SIG-M5 treated with dmso at 0.1 percent for 504 hours (cell line): ENCODE measurements at regions not wholly inside any gene's neighbourhood (a gene's known extent, or its start where the extent isn't known, plus 50 kb on each side); places are given as distances from the start of the nearest gene placed in this dataset.
"Not testable (repeated sequence)": the region's sequence is repeated elsewhere in the genome, so short reads cannot be mapped to it uniquely, and the experiment has no call there.

Source experiments
- DNase-seq: peaks from one replicate; lab custom pipeline; 2025; ENCODE audit not compliant: unreplicated experiment; lab: John Stamatoyannopoulos, UW

DNA sequence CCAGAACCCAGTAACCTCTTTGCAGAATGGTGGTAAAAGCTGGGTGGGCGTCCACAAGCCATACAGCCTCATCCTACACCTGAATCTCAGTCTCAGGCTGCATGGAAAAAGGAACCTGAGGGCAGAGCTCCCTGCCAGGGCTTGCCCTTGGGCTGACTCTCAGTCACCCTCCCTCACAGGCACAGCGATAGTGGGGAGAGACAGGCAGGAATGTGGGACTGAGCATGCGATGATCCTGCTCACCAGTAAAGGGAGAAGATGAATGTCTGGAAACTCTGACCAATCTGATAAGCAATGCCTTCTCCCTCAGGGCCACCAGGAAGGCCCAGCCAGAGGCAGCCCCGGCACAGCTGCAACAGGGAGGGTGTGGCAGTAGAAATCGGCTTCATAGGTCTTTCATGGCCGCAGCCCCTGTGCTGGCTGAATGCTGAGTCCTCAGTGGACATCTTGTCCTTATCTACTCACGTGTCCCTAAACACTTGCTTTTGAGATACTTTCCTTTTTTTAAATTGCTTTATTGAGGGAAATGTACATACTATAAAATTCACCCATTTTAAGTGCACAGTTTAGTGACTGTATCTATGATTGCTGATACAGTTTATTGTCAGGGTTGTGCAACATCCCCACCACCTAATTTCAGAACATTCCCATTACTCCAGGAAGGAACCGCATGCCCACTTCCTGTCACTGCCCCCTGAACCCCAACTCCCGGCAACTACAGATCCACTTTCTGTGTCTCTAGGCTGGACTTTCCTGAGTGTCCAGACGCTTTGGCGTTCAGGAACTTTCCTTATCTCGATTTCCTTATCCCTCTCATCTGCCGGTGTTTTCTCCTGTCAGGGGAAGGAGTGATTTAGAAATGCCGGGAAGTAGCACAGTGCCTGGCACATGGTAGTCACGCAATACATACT is 258.1 kb downstream of the PCNX1 start:
- DNase-seq = no peak

DNA sequence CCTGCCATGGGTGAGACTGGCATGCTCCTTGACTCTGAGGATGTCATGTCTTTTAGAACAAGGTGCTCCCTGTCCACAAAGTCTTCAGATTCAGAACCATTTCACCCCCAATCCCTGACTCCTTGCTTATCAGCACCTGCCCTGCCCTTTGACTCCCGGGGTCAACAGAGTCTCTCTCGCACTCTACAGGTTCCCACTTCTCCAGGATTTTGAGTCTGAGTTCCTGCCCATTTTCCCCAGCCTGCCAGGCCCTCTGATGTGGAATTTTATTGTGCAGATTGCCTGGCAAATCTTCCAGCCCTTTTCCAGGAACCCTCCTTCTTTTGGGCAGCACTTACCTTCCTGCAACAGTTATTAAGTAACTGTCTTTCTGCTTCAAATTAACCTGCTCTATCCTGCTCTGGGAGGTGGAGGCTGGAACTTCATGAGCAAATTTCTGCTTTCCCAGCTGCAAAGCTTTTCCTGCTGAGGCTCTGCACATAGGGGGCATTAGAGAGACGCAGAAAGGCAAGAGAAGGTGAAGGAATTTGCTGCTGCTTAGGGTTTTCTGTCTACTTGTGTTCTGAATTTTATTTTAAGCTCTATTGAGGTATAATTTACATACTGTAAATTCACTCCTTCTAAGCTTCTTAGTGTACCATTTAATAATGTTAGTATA is 259.1 kb downstream of the PCNX1 start:
- peak; percentile 32 for DNase-seq

DNA sequence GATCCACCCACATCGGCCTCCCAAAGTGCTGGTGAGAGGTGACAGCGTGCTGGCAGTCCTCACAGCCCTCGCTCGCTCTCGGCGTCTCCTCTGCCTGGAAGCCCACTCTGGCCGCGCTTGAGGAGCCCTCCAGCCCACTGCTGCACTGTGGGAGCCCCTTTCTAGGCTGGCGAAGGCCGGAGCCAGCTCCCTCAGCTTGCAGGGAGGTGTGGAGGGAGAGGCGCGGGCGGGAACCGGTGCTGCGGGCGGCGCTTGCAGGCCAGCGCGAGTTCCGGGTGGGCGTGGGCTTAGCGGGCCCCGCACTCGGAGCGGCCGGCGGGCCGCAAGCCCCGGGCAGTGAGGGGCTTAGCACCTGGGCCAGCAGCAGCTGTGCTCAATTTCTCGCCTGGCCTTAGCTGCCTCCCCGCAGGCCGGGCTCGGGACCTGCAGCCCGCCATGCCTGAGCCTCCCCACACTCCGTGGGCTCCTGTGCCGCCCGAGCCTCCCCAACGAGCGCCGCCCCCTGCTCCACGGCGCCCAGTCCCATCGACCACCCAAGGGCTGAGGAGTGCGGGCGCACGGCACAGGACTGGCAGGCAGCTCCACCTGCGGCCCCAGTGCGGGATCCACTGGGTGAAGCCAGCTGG is 260.2 kb downstream of the PCNX1 start:
- DNase-seq = not testable (repeated sequence)

DNA sequence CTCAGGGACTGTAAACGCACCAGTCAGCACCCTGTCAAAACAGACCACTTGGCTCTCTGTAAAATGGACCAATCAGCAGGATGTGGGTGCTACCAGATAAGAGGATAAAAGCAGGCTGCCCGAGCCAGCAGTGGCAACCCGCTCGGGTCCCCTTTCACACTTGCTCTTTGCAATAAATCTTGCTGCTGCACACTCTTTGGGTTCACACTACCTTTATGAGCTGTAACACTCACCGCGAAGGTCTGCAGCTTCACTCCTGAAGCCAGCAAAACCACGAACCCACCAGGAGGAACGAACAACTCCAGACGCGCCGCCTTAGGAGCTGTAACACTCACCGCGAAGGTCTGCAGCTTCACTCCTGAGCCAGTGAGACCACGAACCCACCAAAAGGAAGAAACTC is 260.9 kb downstream of the PCNX1 start:
- DNase-seq = not testable (repeated sequence)

DNA sequence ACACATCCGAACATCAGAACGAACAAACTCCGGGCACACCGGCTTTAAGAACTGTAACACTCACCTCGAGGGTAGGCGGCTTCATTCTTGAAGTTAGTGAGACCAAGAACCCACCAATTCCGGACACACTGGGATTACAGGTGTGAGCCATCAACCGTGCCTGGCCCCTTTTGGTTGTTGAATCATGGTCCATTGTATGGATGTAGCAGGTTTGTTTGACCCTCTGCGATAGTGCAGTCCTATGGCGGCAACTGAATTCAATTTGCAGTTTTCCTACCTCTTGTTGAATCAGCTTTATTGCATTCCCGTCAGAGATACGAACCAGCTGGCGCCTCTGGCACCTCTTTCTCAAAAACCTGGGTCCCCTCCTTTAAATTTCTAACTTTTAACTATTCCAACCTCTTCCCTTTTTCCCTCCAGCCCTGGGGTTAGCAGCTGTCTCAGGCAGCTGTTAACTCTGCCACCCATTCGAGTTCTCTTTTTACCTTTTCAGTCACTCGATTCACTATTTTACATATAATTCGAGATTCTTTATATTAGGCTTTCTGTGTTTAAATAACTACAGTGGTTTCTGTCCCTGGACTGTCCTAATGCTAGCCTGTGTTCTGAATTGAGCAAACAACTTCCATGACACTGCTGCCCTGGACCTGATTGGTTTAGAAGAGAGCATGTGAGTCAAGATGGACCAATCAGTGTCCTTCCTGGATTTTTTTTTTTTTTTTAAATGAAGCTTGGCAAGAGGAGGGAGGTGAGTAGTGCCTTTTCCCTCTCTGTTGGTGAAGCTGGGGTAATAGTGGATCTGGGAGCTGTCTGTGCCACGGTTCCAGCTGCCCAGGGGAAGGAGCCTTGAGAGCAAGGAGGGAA is 261.5 kb downstream of the PCNX1 start:
- DNase-seq = no peak

DNA sequence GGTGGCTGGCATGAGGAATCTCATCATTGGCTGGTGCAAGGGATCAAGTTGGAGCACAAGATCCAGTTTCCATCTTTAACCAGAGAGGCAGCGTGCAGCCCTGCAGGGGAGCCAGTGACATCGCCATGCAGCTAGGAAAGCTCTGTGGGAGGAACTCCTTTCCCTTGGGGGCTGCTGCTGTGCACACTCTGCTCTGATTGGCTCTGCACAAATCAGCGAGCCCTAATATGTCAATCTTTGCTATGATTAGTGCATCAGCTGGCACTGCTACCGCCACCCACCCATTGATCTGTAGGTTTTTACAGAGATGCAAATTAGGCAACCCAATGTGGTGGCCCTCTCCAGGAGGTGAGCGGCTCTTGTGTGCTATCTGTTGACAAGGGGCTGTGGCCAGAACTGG is 262.6 kb downstream of the PCNX1 start:
- no peak for DNase-seq

DNA sequence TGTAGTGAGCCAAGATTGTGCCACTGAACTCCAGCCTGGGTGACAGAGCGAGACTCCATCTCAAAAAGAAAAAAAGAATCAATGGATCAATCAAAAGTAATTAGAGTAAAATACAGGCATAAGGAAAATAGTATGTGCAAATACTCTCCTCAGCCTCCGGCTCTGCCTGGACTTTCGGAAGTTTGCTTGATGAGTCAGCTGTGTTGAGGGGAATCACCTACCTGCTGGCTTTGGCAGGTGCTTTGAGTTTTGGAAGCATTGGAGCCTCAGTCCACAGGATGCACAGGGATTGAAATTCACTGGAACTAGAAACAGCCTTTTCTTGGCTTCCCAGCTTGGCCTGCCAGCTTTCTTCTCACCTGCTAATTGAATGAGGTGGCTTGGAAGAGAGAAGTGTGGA is 268.2 kb downstream of the PCNX1 start:
- peak; percentile 5 for DNase-seq

DNA sequence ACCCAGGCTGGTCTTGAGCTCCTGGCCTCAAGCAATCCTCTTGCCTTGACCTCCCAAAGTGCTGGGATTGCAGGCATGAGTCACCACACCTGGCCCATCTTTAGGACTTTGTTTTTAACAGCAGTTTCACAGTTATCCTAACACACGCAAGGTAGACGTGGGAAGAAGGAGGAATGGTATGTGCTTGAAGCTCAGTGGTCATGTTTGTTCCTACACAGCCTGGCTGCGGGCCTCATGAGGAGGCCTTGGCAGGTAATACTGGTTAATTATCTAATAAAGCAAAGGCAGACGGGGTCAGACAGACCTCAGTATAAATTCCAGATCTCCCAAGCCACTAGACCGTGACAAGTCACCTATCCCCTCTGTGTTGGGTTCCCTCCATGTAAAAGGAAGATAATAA is 271.8 kb downstream of the PCNX1 start:
- no peak for DNase-seq

DNA sequence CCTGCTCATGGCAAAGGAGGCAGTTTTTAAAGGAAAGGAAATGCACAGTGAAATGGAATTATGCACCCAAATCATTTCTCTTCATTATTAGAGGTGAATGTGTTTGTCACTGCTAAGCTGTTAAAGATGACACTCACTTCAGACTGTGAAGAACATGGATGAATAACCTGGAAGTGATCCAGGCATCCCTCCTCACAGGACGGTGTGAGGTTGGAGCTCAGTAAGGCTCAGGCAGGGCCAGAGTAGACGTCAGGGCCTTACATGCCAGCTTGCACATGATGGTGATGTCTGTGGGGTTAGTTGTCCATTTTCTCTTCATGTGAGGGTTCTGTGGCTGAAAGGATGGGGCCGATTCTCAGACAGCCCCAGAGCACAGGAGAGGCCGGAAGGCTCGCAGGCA is 273.1 kb downstream of the PCNX1 start:
- DNase-seq = no peak

DNA sequence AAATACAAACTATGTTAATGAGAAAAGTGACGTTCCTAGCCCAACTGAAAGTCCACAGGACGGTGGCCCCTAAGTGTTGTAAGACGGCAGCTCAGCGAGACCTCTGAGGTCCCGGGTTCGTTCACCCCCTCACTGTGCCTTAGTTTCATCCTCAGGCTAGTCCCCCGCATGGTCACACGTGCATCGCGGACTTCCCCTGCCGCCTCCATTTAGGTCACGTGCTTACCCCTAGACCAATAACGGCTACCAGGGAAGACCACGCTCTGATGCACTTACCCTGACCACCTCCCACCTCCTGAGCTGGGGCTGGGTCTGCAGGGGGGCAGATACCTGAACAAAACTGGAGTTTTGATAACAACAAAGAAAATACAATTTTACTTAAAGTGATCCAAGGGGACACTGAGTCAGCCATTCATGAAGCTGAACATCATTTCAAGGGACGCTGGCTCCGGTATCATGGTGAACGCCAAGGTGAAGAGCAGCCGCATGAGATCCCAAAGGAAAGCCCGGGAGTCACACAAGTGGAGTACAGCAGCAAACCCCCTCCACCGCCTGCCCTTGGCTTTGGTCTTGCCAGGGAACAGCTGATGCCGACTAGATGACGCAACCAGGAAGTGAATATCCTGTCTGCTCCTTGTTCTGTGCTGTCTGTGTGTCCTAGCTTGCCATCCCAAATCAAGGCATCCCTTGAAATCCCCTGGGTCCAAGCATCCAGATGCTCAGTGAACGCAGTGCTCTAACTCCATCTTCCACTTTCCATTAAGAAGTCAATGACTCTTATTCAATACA is 274.1 kb downstream of the PCNX1 start:
- no peak for DNase-seq

DNA sequence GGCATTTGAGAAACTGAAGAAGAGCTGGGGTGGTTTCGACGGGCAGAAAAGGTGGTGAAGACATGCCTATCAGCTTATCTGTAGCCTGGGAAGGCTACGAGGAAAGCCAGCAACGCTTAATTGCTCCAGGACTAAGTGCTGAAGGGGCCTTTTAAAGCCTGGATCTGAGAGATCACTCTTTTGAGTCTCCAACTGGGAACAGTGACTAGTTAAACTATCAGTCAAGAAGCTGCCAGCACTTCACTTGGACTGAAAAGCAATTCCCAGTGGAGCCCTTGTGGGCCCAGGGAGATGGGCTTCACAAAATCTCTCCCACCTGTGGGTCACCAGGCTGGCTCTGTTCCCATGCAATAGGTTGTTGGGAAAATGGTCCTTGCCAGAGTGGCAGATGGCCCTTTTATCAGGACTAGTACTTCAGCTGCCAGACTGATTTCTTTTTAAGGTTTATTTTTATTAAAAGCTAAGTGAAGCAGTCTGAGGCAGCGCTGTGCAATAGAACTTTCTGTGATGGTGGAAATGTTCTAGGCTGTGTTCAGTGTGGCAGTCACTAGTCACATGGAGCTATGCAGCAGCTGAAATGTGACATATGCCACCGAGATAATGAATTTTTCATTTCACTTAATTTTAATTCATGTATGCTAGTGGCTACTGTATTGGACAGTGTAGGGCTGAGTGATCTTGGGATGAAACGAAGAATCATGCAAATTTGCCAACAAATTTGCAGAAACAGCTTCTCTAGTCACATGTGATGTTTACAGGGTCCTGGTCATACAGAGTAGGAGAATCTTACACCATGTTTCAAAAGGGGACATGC is 276.8 kb downstream of the PCNX1 start:
- DNase-seq = no peak

DNA sequence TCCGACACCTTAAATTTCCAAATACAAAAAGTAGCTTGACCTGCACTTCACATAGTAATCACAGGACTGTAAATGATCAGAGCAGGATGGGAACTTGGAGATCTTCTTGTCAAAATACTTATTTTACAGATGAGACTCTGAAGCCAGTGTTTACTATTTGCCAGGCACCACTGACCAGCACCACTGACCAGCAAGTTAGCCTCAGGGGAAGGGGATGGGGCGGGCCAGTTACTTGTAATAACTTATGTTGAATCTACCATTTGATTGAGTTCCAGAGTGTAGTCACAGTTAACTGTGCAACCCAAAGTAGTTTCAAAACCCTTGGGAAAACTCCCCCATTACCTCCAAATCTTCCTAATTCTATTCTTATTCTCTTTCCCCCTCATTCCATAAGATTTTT is 278.4 kb downstream of the PCNX1 start:
- no peak for DNase-seq

DNA sequence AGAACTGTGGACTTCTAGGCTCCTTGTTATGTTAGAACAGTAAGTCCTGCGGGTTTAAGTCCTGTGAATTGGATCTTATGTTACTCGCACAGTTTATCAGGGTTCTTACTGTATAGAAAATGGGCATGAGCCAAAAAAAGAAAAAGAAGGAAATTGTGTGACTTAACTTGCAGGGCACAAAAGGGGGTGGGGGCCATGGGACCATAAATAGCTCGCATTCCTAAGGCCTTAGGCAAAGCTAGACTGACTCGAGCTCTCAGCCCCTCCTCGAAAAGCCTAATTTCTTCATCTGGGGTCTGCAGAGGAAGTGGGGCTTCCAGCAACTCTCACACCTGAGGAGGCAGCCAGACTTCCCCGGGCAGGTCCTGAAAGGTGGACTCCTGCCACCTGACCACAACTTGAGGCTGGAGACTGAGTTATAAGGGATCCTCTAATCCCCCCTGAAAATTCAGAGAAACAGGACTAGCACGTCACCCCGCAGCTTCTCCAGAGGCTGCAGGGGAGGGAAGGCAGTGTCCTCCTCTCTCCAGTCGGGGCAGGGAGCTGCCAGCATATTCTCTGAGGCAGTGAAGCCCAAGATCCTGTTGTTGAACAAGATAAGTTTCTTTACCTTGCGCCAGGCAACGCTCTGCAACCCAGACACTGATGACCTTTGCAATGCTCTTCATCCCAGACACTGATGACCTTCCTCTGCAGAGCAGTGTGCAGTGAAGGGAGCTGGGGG is 280.5 kb downstream of the PCNX1 start:
- no peak for DNase-seq

DNA sequence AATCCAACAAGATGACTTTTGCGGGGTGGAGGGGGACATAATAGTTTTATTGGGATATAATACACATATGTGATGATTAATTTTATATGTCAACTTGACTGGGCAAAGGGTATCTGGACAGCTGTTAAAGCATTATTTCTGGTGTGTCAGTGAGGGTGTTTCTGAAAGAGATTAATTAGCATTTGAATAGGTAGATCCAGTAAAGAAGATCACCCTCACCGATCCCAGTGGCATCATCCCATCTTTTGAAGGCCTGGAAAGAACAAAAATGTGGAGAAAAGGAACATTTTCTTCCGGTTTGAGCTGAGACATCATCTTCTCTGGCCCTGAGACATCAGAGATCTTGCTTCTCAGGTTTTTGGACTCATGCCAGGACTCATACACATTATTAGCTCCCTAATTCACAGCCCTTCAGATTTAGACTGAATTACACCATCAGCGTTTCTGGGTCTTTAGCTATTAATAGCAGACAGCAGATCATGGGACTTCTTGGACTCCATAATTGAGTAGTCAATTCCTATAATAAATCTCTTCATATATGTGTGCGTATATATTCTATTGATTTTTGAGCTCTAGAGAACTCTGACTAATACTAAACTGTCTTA is 283.6 kb downstream of the PCNX1 start:
- no peak for DNase-seq

DNA sequence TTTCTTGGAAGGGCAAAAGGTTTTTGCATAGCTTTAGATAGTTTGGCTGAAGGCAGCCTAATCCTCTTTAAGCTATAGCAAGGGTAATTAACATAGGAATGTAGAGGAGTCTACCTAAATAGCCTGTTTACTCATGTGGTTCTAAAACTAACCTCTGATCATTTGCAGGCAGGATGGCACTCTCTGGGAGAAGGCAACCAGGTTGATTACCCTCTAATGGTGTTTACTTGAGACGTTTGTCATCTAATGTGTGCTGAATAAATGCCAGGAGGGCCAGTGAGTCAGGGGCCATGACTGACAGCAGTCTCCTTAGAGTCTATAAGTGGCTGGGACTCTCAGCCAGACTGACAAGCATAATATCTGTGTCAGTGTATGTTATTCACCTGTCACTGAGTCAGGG is 286.4 kb downstream of the PCNX1 start:
- no peak for DNase-seq

DNA sequence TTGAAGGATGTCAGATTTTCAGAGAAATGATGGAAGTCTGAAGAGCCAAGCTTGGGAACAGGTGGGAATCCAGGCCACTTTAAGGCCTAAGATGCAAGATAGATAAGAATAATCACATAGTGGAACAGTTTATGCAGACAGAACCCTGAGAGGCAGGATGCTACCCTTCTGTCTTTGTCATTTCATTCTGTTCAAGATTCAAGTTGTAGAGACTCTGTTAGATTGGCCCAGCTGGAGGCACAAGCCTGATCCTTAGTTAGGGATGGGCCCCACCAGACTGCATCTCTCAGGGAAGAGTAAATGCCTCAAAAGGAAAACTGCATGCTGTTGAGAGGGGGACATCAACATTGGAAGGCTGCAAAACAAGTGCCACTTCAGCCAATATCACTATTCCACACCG is 287.0 kb downstream of the PCNX1 start:
- DNase-seq = no peak

DNA sequence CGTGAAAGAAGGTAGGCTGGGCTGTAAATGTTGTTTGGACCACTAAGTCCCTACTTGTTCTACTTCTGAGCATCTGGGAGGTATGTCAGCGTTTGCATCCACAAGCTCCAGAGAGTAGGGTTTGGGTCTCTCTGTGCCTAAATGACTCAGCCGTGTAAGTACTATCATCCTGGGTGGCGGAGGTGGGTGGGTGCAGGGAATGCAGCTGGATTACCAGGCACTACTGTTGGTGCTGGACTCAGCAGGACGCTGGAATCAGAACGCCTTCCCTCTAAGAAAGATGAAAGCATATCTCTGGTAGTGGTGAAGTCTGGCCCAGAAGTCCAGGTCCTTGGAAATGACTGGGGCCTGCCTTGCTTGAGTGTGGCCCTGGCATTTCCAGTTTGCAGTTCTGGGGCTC is 289.7 kb downstream of the PCNX1 start:
- no peak for DNase-seq

DNA sequence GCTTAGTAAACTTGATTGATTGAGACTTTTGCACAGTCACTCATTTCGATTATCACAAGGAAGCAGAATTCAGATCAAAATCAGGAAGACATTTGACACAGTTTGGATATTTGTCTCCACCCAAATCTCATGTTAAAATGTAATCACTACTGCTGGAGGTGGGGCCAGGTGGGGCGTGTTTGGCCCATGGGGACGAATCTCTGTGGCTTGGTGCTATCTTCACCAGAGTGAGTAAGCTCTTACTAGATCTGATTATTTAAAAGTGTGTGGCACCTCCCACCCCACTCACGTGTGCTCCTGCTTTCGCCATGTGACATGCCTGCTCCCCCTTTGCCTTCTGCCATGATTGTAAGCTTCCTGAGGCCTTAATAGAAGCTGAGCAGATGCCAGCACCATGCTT is 291.4 kb downstream of the PCNX1 start:
- no peak for DNase-seq
